H7 (cell line): ENCODE measurements at regions not wholly inside any gene's neighbourhood (a gene's known extent, or its start where the extent isn't known, plus 50 kb on each side); places are given as distances from the start of the nearest gene placed in this dataset.
A peak's percentile ranks its signal among the peaks of the same experiment; 100 is the strongest.
"Not testable (repeated sequence)": the region's sequence is repeated elsewhere in the genome, so short reads cannot be mapped to it uniquely, and the experiment has no call there.

Experiments
- DNase-seq: peaks from one replicate; pipeline ENCODE4 v3.0.0; 2012
- H3K27me3 ChIP-seq: 2 replicates; pipeline ENCODE4 v1.6.0; 2011; ENCODE audit warnings: mild to moderate bottlenecking, low read length; ENCODE audit not compliant: control insufficient read depth, insufficient read depth
- H3K36me3 ChIP-seq: replicated peaks from 2 replicates; pipeline ENCODE4 v1.5.1; 2011; ENCODE audit warnings: low read length; ENCODE audit not compliant: control insufficient read depth, insufficient read depth
- H3K4me3 ChIP-seq: 2 replicates; pipeline ENCODE4 v1.5.1; 2011; ENCODE audit warnings: low read depth, mild to moderate bottlenecking, control low read depth, low read length, moderate library complexity; ENCODE audit not compliant: insufficient read depth

DNA sequence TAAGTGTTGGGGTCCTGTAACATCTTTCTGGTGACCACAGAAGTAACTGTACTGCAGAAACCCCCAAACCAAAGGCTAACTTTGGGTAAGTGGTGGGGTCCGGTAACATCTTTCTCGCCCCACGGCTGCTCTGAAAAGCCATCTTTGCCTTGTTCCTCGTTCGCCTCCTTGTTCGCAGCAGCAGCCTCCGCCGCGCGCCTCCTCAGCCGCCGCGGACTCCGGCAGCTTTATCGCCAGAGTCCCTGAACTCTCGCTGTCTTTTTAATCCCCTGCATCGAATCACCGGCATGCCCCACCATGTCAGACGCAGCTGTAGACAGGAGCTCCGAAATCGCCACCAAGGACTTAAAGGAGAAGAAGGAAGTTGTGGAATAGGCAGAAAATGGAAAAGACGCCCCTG, 316.8 kb downstream of the TUSC7 start:
- Histone ChIP-seq H3K4me3 (no peak overlapping the region), H3K27me3 (no peaks in the 10 kb centered on the region), H3K36me3 (no peaks in the 10 kb centered on the region)
- DNase-seq, result no peak

DNA sequence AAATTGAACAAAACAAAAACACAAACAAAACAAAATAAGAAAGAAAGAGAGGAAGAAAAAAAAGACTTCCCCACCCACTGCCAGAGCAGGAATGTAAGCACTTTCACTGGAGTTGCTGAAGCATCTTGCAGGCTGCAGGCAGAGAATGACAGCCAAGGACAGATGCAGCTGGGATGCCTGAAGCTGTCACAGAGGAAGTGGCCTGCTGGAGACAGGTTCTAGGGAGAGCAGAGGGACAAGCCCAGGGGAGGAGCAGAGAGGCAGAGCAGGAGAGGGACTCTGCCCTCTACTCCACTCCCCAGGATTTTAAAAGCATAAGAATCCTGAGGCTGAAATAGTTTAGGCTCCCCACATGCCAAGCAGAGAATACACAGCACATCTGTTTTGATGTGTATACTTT, 326.2 kb downstream of the TUSC7 start:
- DNase-seq, result no peak
- Histone ChIP-seq H3K27me3 (no peaks in the 10 kb centered on the region), H3K36me3 (no peaks in the 10 kb centered on the region), H3K4me3 (no peak overlapping the region)

DNA sequence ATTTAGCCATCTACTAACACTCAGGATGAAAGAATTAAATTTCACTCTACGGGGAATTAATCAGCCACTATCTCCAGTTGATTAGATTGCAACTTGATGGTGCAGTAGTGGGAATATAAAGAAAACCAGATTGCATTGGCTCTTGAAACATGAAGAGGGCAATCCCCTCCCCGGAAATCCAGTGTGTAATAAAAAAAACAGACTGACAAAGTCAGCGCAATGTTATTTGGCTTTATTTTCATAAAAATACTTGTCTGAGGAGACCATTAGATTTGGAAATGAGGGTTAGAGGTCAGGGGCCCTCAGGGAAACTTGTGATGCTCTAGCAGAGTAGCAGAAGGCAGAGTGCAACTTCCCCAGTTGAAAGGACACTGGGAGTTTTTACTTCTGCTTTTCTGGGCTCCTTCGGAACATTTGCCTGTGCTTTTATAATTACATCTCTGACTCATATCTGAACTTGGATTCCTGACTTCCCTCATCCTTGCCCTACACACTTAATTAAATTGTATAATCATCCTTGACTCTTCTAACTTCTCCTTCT, 326.8 kb downstream of the TUSC7 start:
- no peak overlapping the region for H3K4me3 ChIP-seq

DNA sequence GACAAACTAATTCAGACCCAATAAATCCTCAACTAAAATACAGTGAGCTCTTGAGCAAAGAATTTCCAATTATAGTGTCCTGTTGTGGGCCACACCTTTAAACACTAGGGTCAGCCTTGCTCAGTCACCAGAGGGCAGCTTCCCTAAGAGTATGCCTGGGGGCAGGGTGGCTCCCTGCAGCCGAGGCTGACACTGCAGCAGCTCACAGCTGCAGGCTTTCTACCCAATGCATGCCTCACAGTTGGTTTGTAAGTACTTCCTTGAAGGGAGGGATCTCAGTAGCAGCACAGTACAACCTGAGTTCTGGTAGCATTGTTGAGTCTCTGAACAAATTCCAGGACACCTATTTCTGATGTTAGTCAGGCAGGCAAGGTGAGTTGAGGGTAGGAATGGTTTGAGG, 335.6 kb downstream of the TUSC7 start:
- no peaks in the 10 kb centered on the region for H3K36me3 ChIP-seq
- DNase-seq, result peak; percentile 56
- no peaks in the 10 kb centered on the region for H3K27me3 ChIP-seq
- H3K4me3 ChIP-seq, result no peak overlapping the region

More for the DNA sequence above, 326.8 kb downstream of the TUSC7 start:
- Histone ChIP-seq H3K36me3 (no peaks in the 10 kb centered on the region), H3K27me3 (no peaks in the 10 kb centered on the region)
- DNase-seq, result no peak

DNA sequence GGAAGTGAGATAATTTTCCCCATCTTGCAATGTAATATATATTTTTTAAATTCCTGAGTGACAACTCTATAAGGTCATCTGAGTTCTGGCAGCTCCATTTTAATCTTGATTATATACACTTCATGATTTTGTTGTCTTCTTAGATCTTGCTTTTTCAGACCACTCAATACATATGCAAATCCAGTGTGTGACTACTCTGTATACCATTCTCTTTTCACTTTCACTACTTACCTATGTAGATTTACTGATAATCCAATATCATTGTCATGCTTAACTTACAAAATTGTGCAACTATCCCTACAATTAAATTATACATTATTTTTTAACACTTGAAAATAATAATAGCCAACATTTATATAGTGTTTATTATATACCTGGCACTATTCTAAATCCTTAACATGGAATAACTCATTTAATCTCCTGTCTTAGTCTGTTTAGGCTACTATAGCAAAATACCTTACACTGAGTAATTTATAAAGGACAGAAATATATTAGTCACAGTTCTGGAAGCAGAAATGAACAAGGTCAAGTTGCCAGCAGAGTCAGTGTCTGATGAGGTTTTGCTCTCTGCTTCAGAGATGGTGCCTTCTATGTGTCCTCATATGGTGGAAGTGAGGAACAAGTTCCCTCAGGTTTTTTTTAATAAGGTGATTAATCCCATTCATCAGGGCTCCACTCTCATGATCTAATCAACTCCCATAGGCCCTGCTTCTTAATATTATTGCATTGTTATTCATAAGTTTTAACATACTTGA, 338.5 kb downstream of the TUSC7 start:
- no peak for DNase-seq
- H3K4me3 ChIP-seq, result no peak overlapping the region
- no peaks in the 10 kb centered on the region for H3K36me3 ChIP-seq
- H3K27me3 ChIP-seq, result no peaks in the 10 kb centered on the region

DNA sequence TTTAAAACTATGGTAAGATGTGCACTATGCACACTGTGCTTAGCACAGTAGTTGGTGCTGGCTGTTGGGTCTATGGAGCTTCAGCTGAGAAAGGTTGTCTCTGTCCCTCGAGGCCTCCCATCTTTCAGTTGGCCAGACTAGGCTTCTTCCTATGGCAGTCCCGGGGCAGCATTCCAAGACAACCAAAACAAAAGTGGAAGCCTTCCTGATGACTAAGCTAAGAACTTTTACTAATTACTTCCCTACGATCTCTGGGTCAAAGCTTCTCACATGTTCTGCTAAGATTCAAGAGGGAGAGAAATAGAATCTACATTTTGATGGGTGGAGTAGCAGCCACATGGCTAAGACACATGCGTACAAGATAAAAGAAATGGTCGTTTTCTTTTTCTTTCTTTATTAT, 342.8 kb downstream of the TUSC7 start:
- Histone ChIP-seq H3K4me3 (no peak overlapping the region), H3K27me3 (no peaks in the 10 kb centered on the region), H3K36me3 (no peaks in the 10 kb centered on the region)
- DNase-seq, result no peak

DNA sequence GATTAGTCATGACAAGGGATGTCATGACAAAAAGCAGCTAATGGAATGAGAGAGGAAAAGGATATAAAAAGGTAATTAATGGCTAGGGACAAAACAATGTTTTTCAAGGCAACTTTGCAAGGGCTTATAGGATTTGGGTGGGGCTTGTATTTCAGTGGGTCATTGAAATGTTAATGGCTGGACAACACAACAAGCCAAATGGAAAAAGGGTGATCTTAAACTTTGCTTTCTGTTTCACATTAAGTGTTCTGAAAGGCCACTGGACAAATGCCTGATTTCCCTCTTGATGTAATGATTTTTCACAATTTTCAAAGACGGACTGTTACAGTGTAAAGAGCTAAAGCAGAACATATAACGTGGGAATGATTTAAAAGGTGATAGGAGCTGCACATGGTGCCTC, 345.0 kb downstream of the TUSC7 start:
- no peaks in the 10 kb centered on the region for H3K36me3 ChIP-seq
- H3K4me3 ChIP-seq, result no peak overlapping the region
- no peaks in the 10 kb centered on the region for H3K27me3 ChIP-seq
- DNase-seq, result no peak

DNA sequence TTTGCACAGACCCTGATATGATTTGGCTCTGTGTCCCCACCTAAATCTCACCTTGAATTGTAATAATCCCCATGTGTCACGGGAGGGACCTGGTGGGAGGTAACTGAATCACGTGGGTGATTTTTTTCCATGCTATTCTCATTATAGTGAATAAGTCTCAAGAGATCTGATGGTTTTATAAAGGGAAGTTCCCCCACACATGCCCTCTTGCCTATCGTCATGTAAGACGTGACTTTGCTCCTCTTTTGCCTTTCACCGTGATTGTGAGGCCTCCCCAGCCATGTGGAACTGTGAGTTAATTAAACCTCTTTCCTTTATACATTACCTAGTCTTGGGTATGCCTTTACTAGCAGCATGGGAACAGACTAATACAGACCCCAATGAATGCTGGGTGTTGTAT, 347.4 kb downstream of the TUSC7 start:
- not testable (repeated sequence) for DNase-seq, H3K4me3 ChIP-seq, H3K36me3 ChIP-seq, H3K27me3 ChIP-seq

DNA sequence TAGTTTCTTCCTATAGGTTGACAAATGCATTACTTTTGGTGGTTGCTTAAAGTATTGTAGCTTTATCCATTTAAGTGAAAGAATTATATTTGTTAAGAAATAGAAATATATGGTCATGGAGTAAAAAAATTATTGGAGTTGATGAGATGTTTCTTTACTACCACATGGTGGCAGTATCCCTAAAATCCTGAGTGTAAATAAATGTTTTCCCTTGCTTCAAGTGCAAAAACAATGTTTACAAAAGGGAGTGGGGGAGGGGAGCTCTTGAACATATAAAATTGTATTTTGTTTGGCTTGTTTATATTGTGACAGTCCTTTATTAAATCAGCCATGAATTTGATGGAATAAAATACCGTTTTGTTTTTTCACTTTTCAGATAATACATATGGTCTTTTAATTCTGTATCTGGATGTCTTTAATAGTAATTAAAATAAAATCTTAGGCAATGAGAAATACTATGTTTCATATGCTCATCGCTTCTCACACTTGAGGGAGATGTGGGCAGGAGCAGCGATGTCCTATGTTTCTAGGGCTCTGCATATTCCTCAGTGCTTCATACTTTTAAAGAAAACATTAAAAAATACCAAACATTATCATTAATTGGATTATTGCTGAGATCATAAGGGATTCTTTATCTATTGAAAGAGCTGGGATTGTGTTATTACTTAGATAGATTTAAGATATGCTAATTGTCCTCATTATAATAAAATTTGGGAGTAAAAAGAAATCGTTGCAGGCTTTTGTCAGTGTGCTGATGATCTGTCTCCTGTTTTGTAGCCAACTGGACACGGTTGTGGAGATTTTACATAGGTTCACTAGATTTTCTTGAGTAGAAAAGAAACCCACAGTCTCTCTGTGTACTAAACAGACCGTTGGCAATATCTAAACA, 349.7 kb downstream of the TUSC7 start:
- no peaks in the 10 kb centered on the region for H3K27me3 ChIP-seq
- H3K4me3 ChIP-seq, result no peak overlapping the region
- DNase-seq, result no peak
- H3K36me3 ChIP-seq, result no peaks in the 10 kb centered on the region

DNA sequence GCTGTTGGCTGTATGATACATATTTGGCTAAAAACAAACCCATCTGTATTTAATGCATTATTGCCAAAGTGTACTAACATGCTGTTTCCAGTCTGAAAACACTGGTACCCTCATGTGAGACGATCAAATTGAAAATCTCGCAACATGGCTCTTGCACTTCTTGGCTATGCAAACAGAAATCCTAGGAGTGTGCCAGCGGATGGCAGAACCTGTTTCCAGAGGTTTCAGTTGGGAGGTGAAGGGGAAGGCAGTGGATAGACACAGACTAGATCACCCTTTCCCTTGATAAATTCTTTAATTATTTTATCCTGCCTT, 350.3 kb downstream of the TUSC7 start:
- DNase-seq, result no peak
- no peaks in the 10 kb centered on the region for H3K36me3 ChIP-seq
- no peaks in the 10 kb centered on the region for H3K27me3 ChIP-seq
- no peak overlapping the region for H3K4me3 ChIP-seq

DNA sequence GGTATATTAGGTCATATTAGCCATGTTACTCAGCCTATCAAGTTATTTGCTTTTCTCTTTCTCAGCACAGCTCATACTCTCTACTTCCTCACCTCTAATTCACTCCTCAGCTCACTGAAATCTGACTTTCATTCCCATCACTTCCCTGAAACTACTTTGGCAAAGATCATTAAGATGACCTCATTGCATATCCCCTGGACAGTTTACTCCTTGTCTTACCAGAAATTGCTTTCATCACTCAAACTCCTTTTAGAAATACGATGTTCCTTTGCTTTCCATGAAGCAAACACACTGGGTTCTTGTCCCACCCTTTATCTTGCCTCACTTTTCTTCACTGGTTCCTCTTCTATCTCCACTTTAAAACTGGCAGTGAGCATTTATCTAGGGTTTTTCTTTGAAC, 354.4 kb downstream of the TUSC7 start:
- DNase-seq, result no peak
- Histone ChIP-seq H3K4me3 (no peak overlapping the region), H3K36me3 (no peaks in the 10 kb centered on the region), H3K27me3 (no peaks in the 10 kb centered on the region)

DNA sequence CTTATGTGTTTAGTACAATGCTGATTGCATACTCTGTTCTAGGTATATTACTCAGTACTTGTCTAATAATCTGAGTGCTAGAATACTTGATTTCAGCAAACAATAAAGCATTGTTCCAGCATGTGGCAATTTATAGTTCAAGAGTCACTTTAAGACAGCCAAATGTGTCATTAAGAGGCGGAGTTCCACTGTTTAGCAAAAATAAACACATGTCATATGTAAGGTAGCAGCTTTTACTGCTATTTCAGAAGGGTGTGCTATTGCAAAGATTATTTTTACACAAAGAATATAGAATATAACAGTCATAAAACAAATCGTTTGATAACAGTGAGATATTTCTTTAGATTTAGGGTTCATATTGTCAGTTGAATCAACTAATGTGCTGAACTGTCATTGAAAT, 358.7 kb downstream of the TUSC7 start:
- no peak overlapping the region for H3K4me3 ChIP-seq
- no peaks in the 10 kb centered on the region for H3K27me3 ChIP-seq
- H3K36me3 ChIP-seq, result no peaks in the 10 kb centered on the region
- no peak for DNase-seq

DNA sequence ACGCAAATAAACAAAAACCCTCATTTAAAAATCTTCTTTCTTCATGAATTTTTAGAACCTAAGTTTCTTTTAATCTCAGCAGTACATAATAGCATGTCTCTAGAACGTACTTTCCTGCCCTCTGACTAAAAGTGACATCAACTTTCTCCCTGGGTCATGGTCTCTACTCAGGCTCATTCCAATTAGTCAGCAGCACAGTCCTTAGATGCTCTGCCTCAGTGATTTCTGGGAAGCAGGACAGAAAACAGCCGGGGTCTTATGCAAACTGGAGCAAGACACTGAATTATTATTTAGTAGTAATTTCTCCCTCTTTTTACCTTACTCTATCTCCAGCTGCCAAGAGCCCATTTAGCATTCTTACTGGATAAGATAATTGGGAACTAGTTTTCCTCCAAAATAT, 365.2 kb downstream of the TUSC7 start:
- Histone ChIP-seq H3K4me3 (no peak overlapping the region), H3K27me3 (no peaks in the 10 kb centered on the region), H3K36me3 (no peaks in the 10 kb centered on the region)
- DNase-seq, result no peak

DNA sequence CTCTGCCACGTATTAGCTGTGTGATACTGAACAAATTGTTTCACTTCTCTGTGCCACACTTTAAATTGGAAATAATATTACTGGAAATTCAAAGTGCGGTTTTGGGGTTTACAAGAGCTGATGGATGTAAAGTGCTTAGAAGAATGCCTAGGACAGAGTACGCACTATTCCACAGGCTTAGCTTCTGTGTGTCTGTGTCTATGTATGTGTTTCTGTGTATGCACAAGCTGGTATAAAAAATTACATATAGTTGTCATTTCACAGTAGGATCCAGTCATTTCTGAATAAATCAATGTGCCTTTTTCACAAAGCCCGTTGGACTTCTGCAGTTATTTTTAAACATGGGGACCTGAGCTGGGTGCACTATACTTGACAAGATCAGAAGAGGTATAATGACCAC, 370.4 kb downstream of the TUSC7 start:
- H3K27me3 ChIP-seq, result no peaks in the 10 kb centered on the region
- no peaks in the 10 kb centered on the region for H3K36me3 ChIP-seq
- no peak for DNase-seq
- no peak overlapping the region for H3K4me3 ChIP-seq

DNA sequence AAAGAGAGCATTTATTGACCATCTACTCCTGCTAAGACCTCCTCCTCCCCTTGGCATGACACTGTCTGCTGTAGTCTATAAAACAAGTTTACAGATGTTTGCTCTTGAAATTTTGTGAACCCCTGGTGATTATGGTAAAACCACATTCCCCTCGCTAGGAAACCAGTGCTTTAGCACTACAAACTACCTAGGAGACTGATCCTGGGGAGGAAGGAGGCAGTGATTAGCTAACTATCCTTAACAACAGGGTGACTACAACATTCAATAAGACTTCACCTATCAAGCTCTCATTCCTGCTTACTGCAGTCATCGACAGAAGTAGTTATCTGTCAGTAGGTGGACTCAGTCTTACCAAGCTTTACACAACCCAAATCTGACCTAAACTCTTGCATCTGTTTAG, 371.3 kb downstream of the TUSC7 start:
- H3K36me3 ChIP-seq, result no peaks in the 10 kb centered on the region
- peak; percentile 47 for DNase-seq
- H3K27me3 ChIP-seq, result no peaks in the 10 kb centered on the region
- no peak overlapping the region for H3K4me3 ChIP-seq
